Endodermal cell (in vitro differentiated cells): ENCODE measurements at regions not wholly inside any gene's neighbourhood (a gene's known extent, or its start where the extent isn't known, plus 50 kb on each side); places are given as distances from the start of the nearest gene placed in this dataset.

Source experiments
- DNase-seq: peaks from one replicate; pipeline ENCODE4 v3.0.0-alpha.2; 2017
- H3K27ac ChIP-seq: 2 replicates; pipeline ENCODE4 v1.5.1; 2013; ENCODE audit warnings: mild to moderate bottlenecking, low read depth, low read length, moderate library complexity
- H3K27me3 ChIP-seq: 2 replicates; pipeline ENCODE4 v1.6.1; 2013; ENCODE audit warnings: mild to moderate bottlenecking, low read length, moderate library complexity; ENCODE audit not compliant: insufficient read depth, control insufficient read depth, poor library complexity, severe bottlenecking
- H3K36me3 ChIP-seq: 2 replicates; pipeline ENCODE4 v1.7.0; 2013; ENCODE audit warnings: mild to moderate bottlenecking, low read length, moderate library complexity; ENCODE audit not compliant: control insufficient read depth, insufficient read depth
- H3K4me1 ChIP-seq: one replicate; pipeline ENCODE4 v1.7.0; 2013; ENCODE audit warnings: low read length; ENCODE audit not compliant: control insufficient read depth, insufficient read depth
- H3K4me3 ChIP-seq: 2 replicates; pipeline ENCODE4 v1.5.1; 2013; ENCODE audit warnings: mild to moderate bottlenecking, low read length, moderate library complexity
- H3K9ac ChIP-seq: 2 replicates; pipeline ENCODE4 v1.6.1; 2013; ENCODE audit warnings: mild to moderate bottlenecking, low read length, moderate library complexity; ENCODE audit not compliant: poor library complexity, severe bottlenecking; ENCODE audit errors: extremely low read depth
- H3K9me3 ChIP-seq: 2 replicates; pipeline ENCODE4 v1.6.1; 2013; ENCODE audit warnings: mild to moderate bottlenecking, low read length, moderate library complexity; ENCODE audit not compliant: control insufficient read depth
- H3K27ac Mint-ChIP-seq: 2 replicates; pipeline ENCODE4 v1.8.0; 2020; ENCODE audit warnings: mixed read lengths
- H3K27me3 Mint-ChIP-seq: 2 replicates; pipeline ENCODE4 v1.8.0; 2021; ENCODE audit warnings: mild to moderate bottlenecking, mixed read lengths; ENCODE audit not compliant: insufficient read depth
- H3K36me3 Mint-ChIP-seq: 2 replicates; pipeline ENCODE4 v1.8.0; 2020; ENCODE audit warnings: low read depth, mixed read lengths
- H3K4me1 Mint-ChIP-seq: 2 replicates; pipeline ENCODE4 v1.8.0; 2020; ENCODE audit warnings: mixed read lengths
- H3K4me3 Mint-ChIP-seq: 2 replicates; pipeline ENCODE4 v1.8.0; 2020; ENCODE audit warnings: mild to moderate bottlenecking, moderate library complexity, mixed read lengths
- H3K9me3 Mint-ChIP-seq: 2 replicates; pipeline ENCODE4 v1.8.0; 2020; ENCODE audit warnings: mild to moderate bottlenecking, mixed read lengths
- WGBS, 2 experiments: methylation state at CpG; one replicate each; pipeline versions ENCODE4 v1.1.5 to v1.1.7; 2013; ENCODE audit warnings: missing lambda C conversion rate in 2 of 2, mixed read lengths in 1 of 2; ENCODE audit not compliant: insufficient coverage in 1 of 2, insufficient read length in 1 of 2; 5-methylcytosine and 5-hydroxymethylcytosine counted together
- TF ChIP-seq, protein P1 (sequence below): fragments of 200-600 bp; sonication (generic); conservative IDR thresholded peaks from 2 replicates; pipeline ENCODE4 v1.5.0; 2021; ENCODE audit warnings: antibody characterized with exemption, mild to moderate bottlenecking

- H3K9ac ChIP-seq, result no peak overlapping the region
- no peak overlapping the region for H3K4me3 Mint-ChIP-seq
- H3K27me3 ChIP-seq, result no peaks in the 10 kb centered on the region
- no peak overlapping the region for H3K27ac Mint-ChIP-seq
- peaks cover 5% of the 10 kb centered on the region for H3K4me1 Mint-ChIP-seq
- no peaks in the 10 kb centered on the region for H3K36me3 ChIP-seq
- H3K4me1 ChIP-seq, result no peaks in the 10 kb centered on the region
- 86 to 100% methylated on average over 4 to 5 of the region's 5 CpGs for whole genome bisulfite sequencing, 2 experiments
- no peak overlapping the region for H3K4me3 ChIP-seq
- no peak for DNase-seq
- no peaks in the 10 kb centered on the region for H3K27me3 Mint-ChIP-seq
- H3K27ac ChIP-seq, result no peak overlapping the region
- H3K9me3 ChIP-seq, result peaks cover 63% of the 10 kb centered on the region
- H3K36me3 Mint-ChIP-seq, result no peaks in the 10 kb centered on the region
- H3K9me3 Mint-ChIP-seq, result peaks cover 4% of the 10 kb centered on the region
- TF ChIP-seq, protein P1, sequence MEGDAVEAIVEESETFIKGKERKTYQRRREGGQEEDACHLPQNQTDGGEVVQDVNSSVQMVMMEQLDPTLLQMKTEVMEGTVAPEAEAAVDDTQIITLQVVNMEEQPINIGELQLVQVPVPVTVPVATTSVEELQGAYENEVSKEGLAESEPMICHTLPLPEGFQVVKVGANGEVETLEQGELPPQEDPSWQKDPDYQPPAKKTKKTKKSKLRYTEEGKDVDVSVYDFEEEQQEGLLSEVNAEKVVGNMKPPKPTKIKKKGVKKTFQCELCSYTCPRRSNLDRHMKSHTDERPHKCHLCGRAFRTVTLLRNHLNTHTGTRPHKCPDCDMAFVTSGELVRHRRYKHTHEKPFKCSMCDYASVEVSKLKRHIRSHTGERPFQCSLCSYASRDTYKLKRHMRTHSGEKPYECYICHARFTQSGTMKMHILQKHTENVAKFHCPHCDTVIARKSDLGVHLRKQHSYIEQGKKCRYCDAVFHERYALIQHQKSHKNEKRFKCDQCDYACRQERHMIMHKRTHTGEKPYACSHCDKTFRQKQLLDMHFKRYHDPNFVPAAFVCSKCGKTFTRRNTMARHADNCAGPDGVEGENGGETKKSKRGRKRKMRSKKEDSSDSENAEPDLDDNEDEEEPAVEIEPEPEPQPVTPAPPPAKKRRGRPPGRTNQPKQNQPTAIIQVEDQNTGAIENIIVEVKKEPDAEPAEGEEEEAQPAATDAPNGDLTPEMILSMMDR, result no peak
These were observed 678.3 kb downstream of the CBLN2 start for GRCh38 chr18:71865888-71866287.

GRCh38 chr18:71850602-71851001 lies 693.5 kb downstream of the CBLN2 start:
- Histone ChIP-seq H3K9ac (no peak overlapping the region), H3K36me3 (no peaks in the 10 kb centered on the region), H3K4me1 (no peaks in the 10 kb centered on the region), H3K4me3 (no peak overlapping the region), H3K27ac (no peak overlapping the region), H3K27me3 (no peaks in the 10 kb centered on the region), H3K9me3 (peaks cover 64% of the 10 kb centered on the region)
- H3K27me3 Mint-ChIP-seq, result no peaks in the 10 kb centered on the region
- H3K36me3 Mint-ChIP-seq, result no peaks in the 10 kb centered on the region
- WGBS, 2 experiments, result 62 to 64% methylated on average over 1 of the region's 1 CpG
- peaks cover 52% of the 10 kb centered on the region for H3K9me3 Mint-ChIP-seq
- TF ChIP-seq, protein P1, result no peak
- no peak for DNase-seq
- no peaks in the 10 kb centered on the region for H3K4me1 Mint-ChIP-seq
- no peak overlapping the region for H3K4me3 Mint-ChIP-seq
- no peak overlapping the region for H3K27ac Mint-ChIP-seq

GRCh38 chr18:71849407-71849806 lies 694.7 kb downstream of the CBLN2 start:
- Mint-ChIP-seq H3K27ac (no peak overlapping the region), H3K9me3 (peaks cover 47% of the 10 kb centered on the region), H3K4me3 (no peak overlapping the region), H3K36me3 (no peaks in the 10 kb centered on the region), H3K4me1 (no peaks in the 10 kb centered on the region), H3K27me3 (no peaks in the 10 kb centered on the region)
- peaks cover 57% of the 10 kb centered on the region for H3K9me3 ChIP-seq
- peak; percentile 65 for DNase-seq
- H3K4me1 ChIP-seq, result no peaks in the 10 kb centered on the region
- 74 to 79% methylated on average over 2 to 4 of the region's 4 CpGs for WGBS, 2 experiments
- no peak overlapping the region for H3K4me3 ChIP-seq
- TF ChIP-seq, protein P1, result peak; percentile 50
- H3K27ac ChIP-seq, result no peak overlapping the region
- no peaks in the 10 kb centered on the region for H3K27me3 ChIP-seq
- H3K36me3 ChIP-seq, result no peaks in the 10 kb centered on the region
- H3K9ac ChIP-seq, result no peak overlapping the region
